NCI-H748 treated with DMSO at 0.1 percent for 48 hours (cell line): ENCODE measurements at regions not wholly inside any gene's neighbourhood (a gene's known extent, or its start where the extent isn't known, plus 50 kb on each side); places are given as distances from the start of the nearest gene placed in this dataset.
A peak's percentile ranks its signal among the peaks of the same experiment; 100 is the strongest.
"Not testable (repeated sequence)": the region's sequence is repeated elsewhere in the genome, so short reads cannot be mapped to it uniquely, and the experiment has no call there.

Experiments
- DNase-seq: peaks from one replicate; lab custom pipeline; 2025; lab: John Stamatoyannopoulos, UW

DNA sequence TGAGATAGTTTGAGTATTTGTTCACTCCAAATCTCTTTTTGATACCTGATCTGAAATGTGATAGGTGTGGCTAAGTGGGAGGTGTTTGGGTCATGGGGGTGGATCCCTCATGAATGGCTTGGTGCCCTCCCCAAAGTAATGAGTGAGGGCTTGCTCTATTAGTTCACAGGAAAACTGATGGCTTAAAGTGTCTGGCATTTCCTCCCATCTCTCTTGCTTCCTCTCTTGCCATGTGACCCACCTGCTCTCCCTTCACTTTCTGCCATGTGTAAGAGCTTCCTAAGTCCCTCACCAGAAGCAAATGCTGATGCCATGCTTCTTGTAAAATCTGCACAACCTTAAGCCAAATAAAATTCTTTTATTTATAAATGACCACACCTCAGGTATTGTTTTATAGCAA lies 61.1 kb downstream of the MAD2L1 start:
- DNase-seq = no peak

DNA sequence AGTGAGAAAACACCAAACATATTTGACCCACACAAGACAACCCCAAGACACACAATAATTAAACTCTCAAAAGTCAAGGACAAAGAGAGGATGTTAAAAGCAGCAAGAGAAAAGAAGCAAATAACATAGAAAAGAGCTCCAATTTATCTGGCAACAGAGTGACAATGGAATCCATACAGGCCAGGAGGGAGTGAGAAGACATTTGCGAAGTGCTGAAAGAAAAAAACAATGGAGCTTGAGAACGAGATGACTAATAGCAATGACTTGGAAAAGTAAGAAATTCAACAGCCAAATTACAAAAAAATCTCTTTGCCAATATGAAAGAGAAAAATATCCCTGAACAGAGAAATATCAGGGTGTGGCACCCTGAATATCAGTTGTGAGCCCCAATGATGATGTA lies 61.6 kb downstream of the MAD2L1 start:
- DNase-seq = no peak

DNA sequence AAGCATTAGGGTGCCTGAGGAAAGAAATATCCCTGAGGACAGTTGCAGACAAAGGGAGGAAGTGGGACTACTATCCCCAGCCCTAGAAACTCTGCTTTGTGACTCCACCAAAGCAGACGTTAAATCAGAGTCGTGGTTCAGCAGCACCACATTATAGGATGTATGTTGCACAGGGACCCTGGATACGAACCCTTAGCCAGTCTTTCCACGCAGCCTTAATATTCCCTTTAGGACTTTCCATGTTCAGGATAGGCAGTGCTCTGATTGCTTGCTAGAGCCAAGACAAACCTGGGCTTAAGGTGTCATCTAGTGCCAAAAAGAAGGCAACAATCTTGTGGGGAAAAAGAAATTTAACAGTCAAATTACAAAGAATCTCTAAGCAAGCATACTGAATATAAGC lies 62.6 kb downstream of the MAD2L1 start:
- DNase-seq = no peak

DNA sequence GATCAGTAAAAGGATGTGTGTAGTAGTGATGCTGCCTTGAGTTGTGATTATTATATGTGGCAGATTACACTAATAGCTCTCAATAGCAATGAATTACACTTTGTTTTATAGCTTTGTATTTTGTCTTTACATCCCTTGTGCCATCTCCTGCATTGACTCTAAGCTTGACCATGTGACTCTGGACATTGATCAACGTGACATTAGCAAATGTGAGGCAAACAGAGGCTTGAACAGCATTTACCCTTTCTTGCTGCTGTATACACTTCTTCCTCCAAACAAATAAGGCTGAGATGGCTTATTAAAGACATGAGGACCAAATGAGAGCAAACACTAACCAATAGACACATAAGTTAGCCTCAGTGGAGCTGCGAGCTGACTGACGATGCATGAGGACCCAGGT lies 63.5 kb downstream of the MAD2L1 start:
- no peak for DNase-seq

DNA sequence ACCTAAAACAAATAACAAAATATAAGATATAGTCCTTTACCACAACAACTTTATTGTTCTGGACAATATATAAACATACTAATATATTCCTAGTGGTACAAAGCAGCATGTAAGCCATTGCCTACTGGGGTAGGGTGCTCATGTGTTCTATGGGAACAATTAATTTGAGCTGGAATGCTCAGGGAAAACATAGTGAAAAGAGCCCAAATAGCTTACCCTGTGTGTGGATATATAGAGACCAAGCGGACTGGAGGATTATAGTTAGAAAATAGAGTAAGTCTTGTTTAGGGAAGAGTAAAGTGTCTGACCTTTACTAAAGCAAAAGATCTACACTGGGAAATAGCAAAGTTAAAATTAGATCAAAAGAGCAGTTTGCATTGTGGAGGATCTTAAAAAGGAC lies 64.8 kb downstream of the MAD2L1 start:
- DNase-seq = no peak

DNA sequence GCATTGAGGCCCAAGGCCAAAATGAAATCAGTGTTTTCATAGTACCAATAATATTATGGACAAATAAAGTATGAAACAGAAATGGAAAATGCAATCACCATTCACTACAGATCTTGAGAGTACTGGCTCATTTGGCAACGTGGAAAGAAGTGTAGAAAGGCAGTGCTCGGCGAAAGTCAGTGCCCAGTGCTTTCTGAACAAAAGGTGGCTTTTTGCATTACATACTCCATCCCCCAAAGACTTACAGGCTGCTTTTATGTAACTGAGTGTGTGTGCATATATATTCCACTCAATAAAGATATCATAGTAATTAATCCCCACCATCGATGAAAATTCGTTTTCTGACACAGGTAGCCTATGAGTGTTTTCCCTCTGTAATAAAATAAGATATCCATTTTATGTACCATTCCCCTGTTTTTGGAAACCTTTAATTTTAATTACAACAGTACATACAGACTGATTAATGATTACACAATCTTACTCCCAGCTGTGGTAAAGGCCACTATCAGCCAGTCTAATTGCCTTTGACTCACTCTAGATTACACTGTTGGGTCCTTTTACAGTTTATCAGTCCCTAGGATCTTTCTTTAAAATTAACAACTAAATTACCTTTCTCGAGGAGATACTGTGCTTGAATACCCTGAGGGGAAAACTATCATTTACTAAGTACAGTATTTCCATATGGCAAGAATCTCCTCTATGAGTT lies 65.9 kb downstream of the MAD2L1 start:
- DNase-seq = no peak

DNA sequence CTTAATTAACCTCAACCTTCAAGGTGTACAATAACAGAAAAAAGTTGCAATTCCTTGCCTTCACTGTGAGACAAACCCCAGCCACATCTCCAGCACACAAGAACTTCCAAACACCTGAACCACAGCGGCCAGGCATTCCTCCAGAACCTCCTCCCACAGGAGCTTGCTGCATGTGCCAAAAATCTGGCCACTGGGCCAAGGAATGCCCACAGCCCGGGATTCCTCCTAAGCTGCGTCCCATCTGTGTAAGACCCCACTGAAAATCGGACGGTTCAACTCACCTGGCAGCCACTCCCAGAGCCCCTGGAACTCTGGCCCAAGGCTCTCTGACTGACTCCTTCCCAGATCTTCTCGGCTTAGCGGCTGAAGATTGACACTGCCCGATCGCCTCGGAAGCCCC lies 70.6 kb downstream of the MAD2L1 start:
- not testable (repeated sequence) for DNase-seq

DNA sequence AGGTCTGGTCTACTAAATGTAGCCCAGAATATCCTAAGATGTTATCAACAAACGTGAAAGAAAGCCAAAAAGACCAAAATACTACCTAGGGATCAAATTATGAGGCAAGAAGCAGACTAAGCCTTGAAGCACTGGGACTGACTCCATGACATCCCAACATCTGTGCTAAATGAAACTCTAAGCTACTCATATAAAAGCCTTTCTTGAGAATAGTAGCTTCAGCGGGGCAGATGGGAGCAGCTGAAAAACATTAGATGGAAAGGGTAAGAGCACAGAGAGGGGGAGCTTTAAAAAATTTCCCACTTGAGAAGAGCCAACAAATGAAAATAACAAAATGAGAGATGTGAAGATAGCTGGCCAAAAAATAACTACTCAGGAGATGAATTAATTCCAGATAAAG lies 81.7 kb downstream of the MAD2L1 start:
- DNase-seq = no peak

DNA sequence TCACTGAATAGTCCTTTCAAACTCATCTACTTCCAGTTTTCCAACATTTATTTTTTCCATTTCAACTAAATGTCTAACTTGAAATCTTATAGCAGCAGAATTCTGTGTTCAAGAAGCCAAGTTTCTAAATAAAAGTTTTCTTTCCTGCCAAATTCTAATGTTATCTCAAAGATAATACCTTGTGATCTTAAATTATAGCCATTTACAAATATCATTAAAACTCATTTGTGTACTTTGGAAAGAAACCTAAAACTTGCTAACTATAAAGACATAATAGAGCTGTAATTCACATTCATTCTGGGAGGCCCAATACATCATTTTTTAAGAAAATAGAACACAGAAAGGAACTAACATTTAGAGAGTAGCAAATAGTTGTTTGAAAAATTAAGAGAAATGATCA lies 83.9 kb downstream of the MAD2L1 start:
- no peak for DNase-seq

DNA sequence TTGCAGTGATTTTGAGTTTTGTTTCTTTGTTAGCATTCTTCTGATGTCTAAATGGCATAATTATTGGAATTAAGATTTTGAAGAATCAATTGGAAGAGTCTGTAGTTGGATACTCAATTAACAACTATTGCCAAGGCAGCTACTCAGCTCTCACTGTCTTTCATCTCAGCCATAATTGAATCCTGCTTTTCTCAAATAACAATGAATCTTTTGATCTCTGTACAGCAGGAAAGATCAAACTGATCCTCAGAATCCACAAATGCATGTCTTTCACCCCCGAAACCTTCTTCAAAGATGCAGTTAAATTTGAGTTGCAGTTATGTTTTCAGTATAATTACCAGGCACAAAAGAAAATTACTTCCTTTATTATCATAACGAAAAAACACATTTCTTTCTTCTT lies 86.2 kb downstream of the MAD2L1 start:
- DNase-seq = no peak

DNA sequence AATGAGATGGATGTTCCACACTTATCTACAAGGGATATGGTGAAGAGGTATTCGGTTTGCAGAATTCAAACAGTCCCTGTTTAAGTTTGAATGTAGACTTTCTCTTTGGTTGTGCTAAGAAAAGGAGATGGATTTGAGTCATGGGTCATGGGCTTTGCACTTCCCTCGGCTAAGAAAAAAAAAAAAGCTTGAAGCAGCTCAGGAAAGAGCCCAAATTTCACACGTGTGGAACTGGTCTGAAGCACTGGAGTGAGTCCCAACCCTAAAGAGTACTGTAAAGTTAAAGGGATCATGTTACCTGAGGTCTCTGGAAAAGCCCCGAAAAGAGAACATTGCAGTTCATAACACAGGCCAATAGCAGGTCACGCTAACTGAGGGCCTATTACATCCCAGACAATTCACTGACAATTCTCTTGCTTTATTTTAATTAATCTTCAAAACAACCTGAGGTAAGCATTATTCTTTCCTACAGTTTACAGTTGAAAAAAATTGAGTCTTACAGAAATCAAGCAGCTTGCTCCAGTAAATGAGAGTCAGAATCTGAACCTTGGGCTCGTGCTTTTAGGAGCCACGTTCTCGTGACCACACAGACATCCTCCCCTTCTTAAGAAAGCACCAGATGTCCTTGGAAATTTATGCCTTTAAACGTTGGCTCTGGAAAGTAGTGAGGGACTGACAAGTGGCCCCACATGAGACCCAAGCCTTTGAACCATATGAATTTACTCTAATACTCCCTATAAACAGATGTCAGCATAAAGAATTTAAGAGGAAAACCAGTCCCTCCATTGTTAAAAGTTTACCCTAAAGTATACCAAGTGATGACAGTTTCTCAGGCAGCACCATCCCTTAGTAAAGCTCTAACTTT lies 89.3 kb downstream of the MAD2L1 start:
- no peak for DNase-seq

DNA sequence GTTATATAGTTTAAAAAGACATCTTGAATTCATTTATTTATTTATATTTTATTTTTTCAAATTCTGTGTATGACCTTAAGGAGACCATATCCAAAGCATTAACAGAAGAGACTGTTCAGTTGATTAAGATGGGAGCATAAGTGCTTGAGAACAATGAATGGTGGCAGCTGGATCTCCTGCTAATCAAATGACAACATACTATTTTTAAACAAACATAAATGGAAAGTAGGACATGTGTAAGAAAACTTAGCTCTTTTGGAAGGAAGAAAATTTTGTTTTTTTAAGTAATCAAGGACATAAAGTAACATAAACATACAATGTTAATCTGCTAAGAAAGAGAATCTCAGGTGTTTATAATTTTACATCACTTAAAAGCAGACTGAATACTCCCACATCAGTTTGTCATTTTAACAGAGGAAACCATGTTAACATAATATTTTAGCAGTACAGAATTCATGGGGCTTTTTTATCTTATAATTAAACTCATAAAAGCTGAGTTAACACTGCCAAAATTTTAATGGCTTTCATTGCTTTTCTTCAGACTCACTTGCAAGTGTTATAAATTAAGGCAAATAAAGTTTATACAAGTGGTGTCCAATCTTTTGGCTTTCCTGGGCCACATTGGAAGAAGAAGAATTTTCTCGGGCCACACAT lies 95.1 kb downstream of the MAD2L1 start:
- no peak for DNase-seq

DNA sequence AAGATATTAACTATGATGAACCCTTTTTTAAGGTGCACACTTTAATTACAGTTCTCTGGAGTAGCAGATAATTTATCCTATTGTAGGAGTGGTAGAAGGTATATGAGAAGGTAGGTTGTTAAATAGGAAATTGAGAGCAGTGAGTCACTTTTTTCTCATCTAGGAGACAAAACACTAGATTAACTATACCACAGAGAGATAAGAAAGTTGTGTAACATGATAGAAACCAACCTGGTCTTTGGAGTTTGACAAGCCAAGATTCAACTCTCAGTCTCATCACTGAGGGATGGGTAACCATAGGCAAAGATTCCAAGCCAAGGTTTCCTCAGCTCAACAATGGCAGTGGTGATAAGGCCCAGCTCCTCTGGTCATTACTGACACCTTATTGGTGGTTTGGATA lies 104.0 kb downstream of the MAD2L1 start:
- no peak for DNase-seq

DNA sequence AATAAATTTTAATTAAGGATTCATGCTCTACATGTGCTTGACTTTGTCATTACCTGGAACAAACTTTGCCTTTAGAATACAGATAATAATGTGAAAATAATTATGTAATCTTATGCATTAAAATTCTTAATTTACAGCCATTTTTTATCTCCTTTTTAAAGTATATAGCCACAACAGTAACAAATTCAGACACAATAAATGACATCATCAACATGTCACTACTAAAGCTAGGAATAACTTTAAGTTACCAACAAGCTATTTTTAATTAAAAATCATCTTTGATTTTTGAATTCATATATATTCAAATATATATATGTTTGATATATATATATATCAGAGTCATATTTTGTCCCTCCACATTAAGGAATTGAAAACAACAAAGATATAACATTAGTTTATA lies 107.7 kb downstream of the MAD2L1 start:
- DNase-seq = no peak

DNA sequence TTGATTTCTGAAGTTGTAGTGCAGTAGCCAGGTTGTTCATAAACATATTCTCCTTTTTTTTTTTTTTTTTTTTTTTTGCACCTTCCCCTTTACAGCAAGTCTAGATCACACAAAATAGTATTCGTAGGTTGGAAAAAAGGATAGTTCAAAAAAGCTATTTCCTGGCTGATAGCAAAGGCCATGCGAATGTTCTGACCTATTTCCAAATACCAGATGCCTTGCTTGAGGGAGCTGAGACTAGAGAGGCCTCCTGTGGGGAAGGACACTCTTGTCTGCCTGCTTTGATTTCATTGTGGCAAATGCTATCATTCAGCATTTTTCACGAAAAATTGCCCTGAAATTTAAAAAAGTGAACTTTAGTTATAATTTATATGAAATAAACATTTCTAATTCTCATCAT lies 111.4 kb downstream of the MAD2L1 start:
- no peak for DNase-seq

DNA sequence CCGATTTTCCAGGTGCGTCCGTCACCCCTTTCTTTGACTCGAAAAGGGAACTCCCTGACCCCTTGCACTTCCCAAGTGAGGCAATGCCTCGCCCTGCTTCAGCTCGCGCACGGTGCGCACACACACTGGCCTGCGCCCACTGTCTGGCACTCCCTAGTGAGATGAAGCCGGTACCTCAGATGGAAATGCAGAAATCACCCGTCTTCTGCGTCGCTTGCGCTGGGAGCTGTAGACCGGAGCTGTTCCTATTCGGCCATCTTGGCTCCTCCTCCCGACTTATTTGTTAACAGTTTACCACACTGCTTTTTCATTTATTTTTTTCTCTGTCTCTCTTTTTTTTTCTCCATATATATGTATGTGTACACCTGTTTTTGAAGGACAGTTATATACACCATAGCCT lies 112.2 kb downstream of the MAD2L1 start:
- not testable (repeated sequence) for DNase-seq

DNA sequence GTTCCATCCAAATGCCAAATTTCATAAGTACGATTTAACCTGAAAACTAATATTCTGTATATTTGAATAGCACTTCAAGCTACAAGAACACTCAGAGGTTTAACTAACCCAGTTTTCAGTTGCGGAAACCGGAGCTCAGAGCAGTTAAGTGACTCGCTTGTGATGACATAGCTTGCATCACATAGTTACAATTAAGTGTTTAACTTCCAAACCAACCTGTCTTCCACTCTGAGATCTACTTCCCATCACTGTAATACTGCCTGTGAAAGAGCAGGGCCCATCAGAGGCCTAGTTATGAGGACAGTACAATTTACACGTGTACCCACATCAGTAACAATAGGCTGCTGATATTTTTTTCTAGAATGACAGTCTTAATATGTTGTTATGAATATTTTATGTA lies 120.3 kb downstream of the MAD2L1 start:
- no peak for DNase-seq

DNA sequence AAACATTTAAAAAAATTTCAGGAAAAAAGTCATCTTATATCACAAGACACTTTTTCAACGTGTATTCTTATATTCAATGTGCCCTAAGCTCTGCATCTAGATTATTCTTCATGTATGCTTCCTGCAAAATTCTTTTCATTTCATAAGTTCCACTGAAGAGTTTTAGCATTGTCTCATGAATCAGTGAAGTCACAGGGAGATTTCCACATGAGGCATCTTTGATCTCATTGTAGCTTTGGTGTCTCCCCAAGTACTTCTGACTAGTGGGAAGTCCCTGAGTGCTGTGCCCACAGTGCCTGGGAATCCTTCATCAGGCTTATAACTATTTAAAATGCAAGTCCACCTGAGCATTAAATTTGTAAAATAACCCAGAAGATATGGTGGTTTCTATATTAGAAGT lies 123.8 kb downstream of the MAD2L1 start:
- DNase-seq = no peak

DNA sequence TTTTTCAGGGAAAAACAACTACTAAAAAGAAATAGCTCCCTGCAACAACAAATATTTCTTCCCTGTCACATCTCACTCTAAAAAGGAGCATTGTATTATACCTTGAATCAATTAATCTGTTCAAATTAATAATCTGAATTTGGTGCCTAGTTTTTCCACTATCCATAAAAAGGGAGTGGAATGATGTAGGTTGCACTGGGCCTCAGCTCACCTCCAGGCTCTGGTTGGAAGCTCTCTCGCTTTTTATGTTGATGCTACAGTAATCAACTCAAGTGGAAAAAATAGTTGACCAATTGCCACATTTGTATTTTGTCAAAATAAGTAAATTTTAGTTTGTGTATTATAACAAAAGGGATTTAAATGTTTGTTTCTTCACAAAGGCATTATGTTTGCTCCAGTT lies 126.1 kb downstream of the MAD2L1 start:
- no peak for DNase-seq

DNA sequence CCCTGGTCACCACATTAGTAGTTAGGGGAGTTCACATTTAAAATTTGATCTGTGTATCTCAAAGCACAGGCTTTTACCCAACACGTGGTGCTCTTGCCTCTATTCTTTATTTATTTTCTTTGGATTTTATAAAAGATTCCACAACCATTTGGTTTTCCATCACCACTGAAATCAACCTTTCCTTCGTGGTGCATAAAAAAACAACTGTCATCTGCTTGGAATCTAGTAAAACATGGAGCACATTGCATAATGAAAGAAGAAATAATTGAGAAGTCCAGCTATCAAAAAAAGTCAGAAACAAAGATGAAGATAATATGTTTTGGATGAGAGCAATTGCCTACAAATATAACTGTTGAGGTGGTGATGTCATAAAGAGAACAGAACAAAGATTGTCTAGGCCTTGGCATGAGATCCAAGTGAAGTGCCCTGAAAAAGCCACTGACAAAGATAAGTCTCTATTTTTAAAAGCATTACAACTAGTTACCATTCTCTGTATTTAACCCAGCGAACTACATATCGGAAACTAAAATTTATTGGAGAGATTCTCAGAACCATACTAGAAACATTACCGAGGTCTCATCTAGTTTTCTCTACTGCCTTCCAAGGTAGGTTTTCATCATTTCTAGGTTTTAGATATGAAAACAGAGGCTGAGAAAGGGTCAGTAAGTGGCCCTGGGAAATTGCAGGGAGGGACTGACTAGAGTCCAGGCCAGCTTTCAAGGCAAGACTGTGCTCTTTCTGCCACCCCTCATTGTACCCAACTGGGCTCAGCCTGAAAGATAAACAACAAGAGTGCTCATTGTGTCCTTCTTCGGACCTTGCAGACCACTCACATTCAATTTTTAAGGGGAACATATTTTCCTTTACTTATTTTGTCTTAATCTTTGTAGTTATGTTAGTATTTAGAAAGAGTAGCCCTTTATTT lies 127.3 kb downstream of the MAD2L1 start:
- no peak for DNase-seq

DNA sequence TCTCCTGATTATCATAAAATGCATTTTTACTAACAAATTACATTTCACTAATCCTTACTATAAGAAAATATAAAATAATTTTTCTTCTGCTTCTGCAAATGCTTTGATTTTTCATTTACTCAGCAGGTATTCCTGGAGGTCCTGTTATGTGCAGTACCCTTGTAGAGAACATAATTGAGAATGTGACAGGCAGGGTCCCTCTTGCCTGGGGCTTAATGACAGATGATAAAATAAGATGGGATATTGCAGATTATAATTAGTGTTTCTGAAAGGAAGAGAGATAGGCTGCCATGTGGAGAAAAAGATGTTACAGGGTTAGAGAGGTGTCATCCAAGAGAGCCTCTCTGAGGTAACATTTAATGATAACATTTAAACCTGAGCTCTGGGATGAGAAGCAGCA lies 128.9 kb downstream of the MAD2L1 start:
- no peak for DNase-seq

DNA sequence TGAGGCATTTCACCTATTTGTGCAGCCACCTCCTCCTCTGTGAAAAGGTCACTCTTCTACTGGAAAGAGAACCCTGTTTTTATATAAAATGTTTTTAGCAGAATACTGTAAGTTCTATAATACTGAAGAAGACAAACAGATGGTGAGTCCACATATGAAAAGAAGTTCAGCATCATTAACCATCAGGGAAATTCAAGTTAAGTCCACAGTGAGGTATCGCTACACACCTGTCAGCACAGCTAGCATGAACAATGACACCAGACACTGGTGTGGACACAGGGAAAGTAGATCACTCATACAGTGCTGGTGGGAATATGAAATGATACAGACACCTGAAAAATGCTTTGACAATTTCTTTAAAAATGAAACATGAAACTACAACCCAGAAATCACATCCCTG lies 133.0 kb downstream of the MAD2L1 start:
- peak; percentile 89 for DNase-seq
